GM12878 (cell line): ENCODE measurements at regions not wholly inside any gene's neighbourhood (a gene's known extent, or its start where the extent isn't known, plus 50 kb on each side); places are given as distances from the start of the nearest gene placed in this dataset.

Experiments used
- ATAC-seq: fragments of 200-7000 bp; cut with Tn5 transposase; 3 replicates; pipeline ENCODE4 v1.9.1; 2020; ENCODE audit warnings: mild to moderate bottlenecking, moderate library complexity
- BruUV-seq: library from RNA; stranded (reverse); fragments of 400-500 nt; replicated peaks from 2 replicates; lab custom pipeline; 2021; lab: Mats Ljungman, UMichigan
- CTCF ChIA-PET: fragments of 300-600 bp; sonication (Branson Sonifier 250); formaldehyde crosslinking; extraction: SDS; loops from one replicate; lab custom pipeline; 2021; ENCODE audit warnings: inconsistent platforms; lab: Yijun Ruan, JAX
- POLR2A ChIA-PET: fragments of 350-600 bp; formaldehyde crosslinking; extraction: SDS; loops from one replicate; lab custom pipeline; 2021; ENCODE audit warnings: inconsistent platforms; lab: Charles Lee
- RAD21 ChIA-PET: fragments of 300-600 bp; sonication (Branson Sonifier 250); formaldehyde crosslinking; loops from one replicate; lab custom pipeline; 2023; ENCODE audit warnings: antibody characterized with exemption; ENCODE audit not compliant: unreplicated experiment; lab: Charles Lee
- SMC1A ChIA-PET: fragments of 300-600 bp; sonication (Branson Sonifier 250); formaldehyde crosslinking; loops from one replicate; lab custom pipeline; 2023; ENCODE audit not compliant: unreplicated experiment, uncharacterized antibody; lab: Charles Lee
- DNase-seq: peaks from one replicate; pipeline ENCODE4 v3.0.0-alpha.2; 2011; ENCODE audit warnings: low read depth, low spot score
- FAIRE-seq: peaks from 3 replicates; lab custom pipeline; 2011; peaks lifted over from hg19 to GRCh38; lab: Jason Lieb, UNC
- H2AFZ ChIP-seq: 2 replicates; pipeline ENCODE4 v1.6.0; 2011; ENCODE audit warnings: low read depth, low read length, control low read depth; ENCODE audit not compliant: control insufficient read depth
- H3K27ac ChIP-seq: 2 replicates; pipeline ENCODE4 v1.5.1; 2011; ENCODE audit warnings: control low read depth; ENCODE audit not compliant: control insufficient read depth, insufficient read depth
- H3K27me3 ChIP-seq, 2 experiments: replicated peaks in 1 of 2; 2 replicates each; pipeline versions ENCODE4 v1.6.0 to v1.6.1; 2011; ENCODE audit warnings: low read length in 1 of 2; ENCODE audit not compliant: control insufficient read depth in 2 of 2, insufficient read depth in 2 of 2
- H3K36me3 ChIP-seq, 2 experiments: 2 replicates each; pipeline ENCODE4 v1.5.1; 2011; ENCODE audit warnings: low read length in 1 of 2; ENCODE audit not compliant: control insufficient read depth in 2 of 2, insufficient read depth in 2 of 2
- H3K4me1 ChIP-seq: 2 replicates; pipeline ENCODE4 v1.6.1; 2011; ENCODE audit warnings: mild to moderate bottlenecking, low read length, moderate library complexity, mixed read lengths; ENCODE audit not compliant: control insufficient read depth, insufficient read depth
- H3K4me2 ChIP-seq: 2 replicates; pipeline ENCODE4 v1.6.0; 2011; ENCODE audit warnings: control low read depth; ENCODE audit not compliant: control insufficient read depth, insufficient read depth
- H3K4me3 ChIP-seq: fragments of 200-600 bp; sonication (generic); 2 replicates; pipeline ENCODE4 v1.5.1; 2016
- H3K79me2 ChIP-seq: 2 replicates; pipeline ENCODE4 v1.6.0; 2011; ENCODE audit warnings: low read length; ENCODE audit not compliant: control insufficient read depth, insufficient read depth
- H3K9ac ChIP-seq: 2 replicates; pipeline ENCODE4 v1.8.0; 2011; ENCODE audit warnings: low read length, control low read depth, mixed read lengths; ENCODE audit not compliant: control insufficient read depth, insufficient read depth
- H3K9me3 ChIP-seq: replicated peaks from 3 replicates; pipeline ENCODE4 v1.5.1; 2011; ENCODE audit warnings: mild to moderate bottlenecking, low read length; ENCODE audit not compliant: control insufficient read depth, insufficient read depth
- H4K20me1 ChIP-seq: 2 replicates; pipeline ENCODE4 v1.6.0; 2011; ENCODE audit not compliant: control insufficient read depth, insufficient read depth
- BCL11A ChIP-seq: IDR thresholded peaks from 2 replicates; pipeline ENCODE4 v1.6.1; 2011; ENCODE audit warnings: low read depth, low read length
- CBFB ChIP-seq: IDR thresholded peaks from 2 replicates; pipeline ENCODE4 v1.6.1; 2016; ENCODE audit warnings: antibody characterized with exemption, low read depth
- CHD1 ChIP-seq: IDR thresholded peaks from 2 replicates; pipeline ENCODE4 v1.6.1; 2012; ENCODE audit warnings: low read depth, low read length, improper control_type of control experiment
- FOS ChIP-seq: IDR thresholded peaks from 3 replicates; pipeline ENCODE4 v1.6.1; 2011; ENCODE audit warnings: borderline replicate concordance; ENCODE audit not compliant: insufficient read length; ENCODE audit errors: extremely low read depth
- IKZF1 ChIP-seq: fragments of 450-650 bp; conservative IDR thresholded peaks from 2 replicates; pipeline ENCODE4 v1.6.1; 2017; ENCODE audit warnings: antibody characterized with exemption, mild to moderate bottlenecking
- IRF5 ChIP-seq: fragments of 450-650 bp; IDR thresholded peaks from 2 replicates; pipeline ENCODE4 v1.6.1; 2017; ENCODE audit warnings: borderline replicate concordance
- JUNB ChIP-seq: IDR thresholded peaks from 2 replicates; pipeline ENCODE4 v1.6.1; 2016; ENCODE audit warnings: antibody characterized with exemption, mild to moderate bottlenecking
- KLF5 ChIP-seq: fragments of 450-650 bp; IDR thresholded peaks from 2 replicates; pipeline ENCODE4 v1.6.1; 2014; ENCODE audit warnings: mild to moderate bottlenecking; ENCODE audit not compliant: partially characterized antibody
- MEF2A ChIP-seq: IDR thresholded peaks from 2 replicates; pipeline ENCODE4 v1.6.1; 2011; ENCODE audit warnings: low read depth, mild to moderate bottlenecking, low read length, moderate library complexity; ENCODE audit not compliant: insufficient read depth
- NFYB ChIP-seq: IDR thresholded peaks from 2 replicates; pipeline ENCODE4 v1.6.1; 2011; ENCODE audit warnings: low read depth, mild to moderate bottlenecking, low read length, improper control_type of control experiment, moderate library complexity; ENCODE audit not compliant: insufficient read depth
- PAX5 ChIP-seq: IDR thresholded peaks from 2 replicates; pipeline ENCODE4 v1.6.1; 2011; ENCODE audit warnings: low read depth, low read length, borderline replicate concordance
- POLR2AphosphoS2 ChIP-seq: IDR thresholded peaks from 2 replicates; pipeline ENCODE4 v1.6.1; 2011; ENCODE audit warnings: low read depth, mild to moderate bottlenecking, low read length, improper control_type of control experiment, moderate library complexity
- REST ChIP-seq: IDR thresholded peaks from 2 replicates; pipeline ENCODE4 v1.6.1; 2012; ENCODE audit warnings: mild to moderate bottlenecking, low read depth, low read length
- RUNX3 ChIP-seq: IDR thresholded peaks from 2 replicates; pipeline ENCODE4 v1.6.1; 2012; ENCODE audit warnings: low read length, inconsistent platforms
- SP1 ChIP-seq: IDR thresholded peaks from one replicate; pipeline ENCODE4 v1.6.1; 2011; ENCODE audit warnings: low read depth, low read length
- STAT1 ChIP-seq: fragments of 450-650 bp; conservative IDR thresholded peaks from 2 replicates; pipeline ENCODE4 v1.6.1; 2014; ENCODE audit warnings: antibody characterized with exemption, mild to moderate bottlenecking
- TCF3 ChIP-seq: IDR thresholded peaks from 2 replicates; pipeline ENCODE4 v1.6.1; 2012; ENCODE audit warnings: low read depth, mild to moderate bottlenecking, low read length, borderline replicate concordance; ENCODE audit not compliant: insufficient read depth
- WGBS: methylation state at CpG from one replicate; pipeline ENCODE4 v1.1.6; 2016; ENCODE audit warnings: low lambda C conversion rate; ENCODE audit not compliant: insufficient replicate concordance, insufficient coverage; ENCODE audit errors: missing lambda C conversion rate; 5-methylcytosine and 5-hydroxymethylcytosine counted together
- in situ Hi-C: fragments of 300-500 bp; cut with MboI; formaldehyde crosslinking; loops from 9 replicates; pipeline ENCODE4 v1.14.3; 2018; ENCODE audit warnings: mixed read lengths
- intact Hi-C: fragments of 100-400 bp; cut with micrococcal nuclease; formaldehyde crosslinking; loops from one replicate; pipeline ENCODE4 v1.14.2; 2022; ENCODE audit not compliant: unreplicated experiment
- TF ChIP-seq, protein P1 (sequence below): fragments of 450-650 bp; IDR thresholded peaks from 2 replicates; pipeline ENCODE4 v1.6.1; 2017; ENCODE audit warnings: mild to moderate bottlenecking, moderate library complexity

DNA sequence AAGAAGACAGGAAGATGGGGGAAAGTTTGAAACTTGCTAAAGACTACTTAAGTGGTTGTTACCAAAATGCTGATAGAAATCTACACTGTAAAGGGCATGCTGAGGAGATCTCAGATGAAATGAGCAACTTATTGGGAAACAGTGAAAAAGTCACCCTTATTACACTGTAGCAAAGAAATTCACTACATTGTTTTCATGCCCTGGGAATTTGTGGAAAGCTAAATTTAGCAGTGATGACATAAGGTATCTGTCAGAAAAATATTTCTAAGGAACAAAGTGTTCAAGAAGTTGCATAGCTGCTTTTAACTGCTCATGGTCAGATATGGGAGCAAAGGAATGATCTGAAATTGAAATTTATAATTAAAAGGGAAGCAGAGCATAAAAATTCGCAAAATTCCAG, 702.4 kb upstream of the LRRC4C start (continued):
- TF ChIP-seq REST (no peak), MEF2A (no peak), NFYB (no peak), SP1 (no peak), CHD1 (no peak), JUNB (no peak), CBFB (no peak), PAX5 (no peak), STAT1 (no peak), FOS (no peak), BCL11A (no peak), TCF3 (no peak), KLF5 (no peak)

- 0% methylated on average over 2 of the region's 2 CpGs for WGBS
- H4K20me1 ChIP-seq = no peaks in the 10 kb centered on the region
- intact Hi-C loops (no loop called here), in situ Hi-C loops (no loop called here)
- no peaks in the 10 kb centered on the region for H3K4me1 ChIP-seq
- ChIA-PET RAD21 (no interaction called here), POLR2A (no interaction called here), CTCF (no interaction called here), SMC1A (no interaction called here)
- no peaks in the 10 kb centered on the region for H3K36me3 ChIP-seq
- H3K4me3 ChIP-seq = no peak overlapping the region
- no TSS peak for BruUV-seq
- H3K27me3 ChIP-seq = no peaks in the 10 kb centered on the region
- ATAC-seq = no peak
- DNase-seq = no peak
- no peaks in the 10 kb centered on the region for H3K9me3 ChIP-seq
- no peaks in the 10 kb centered on the region for H3K79me2 ChIP-seq
- FAIRE-seq = no peak
- no peak overlapping the region for H3K27ac ChIP-seq
- H2AFZ ChIP-seq = no peak overlapping the region
- no peak overlapping the region for H3K4me2 ChIP-seq
- H3K9ac ChIP-seq = no peak overlapping the region
- TF ChIP-seq, protein P1, sequence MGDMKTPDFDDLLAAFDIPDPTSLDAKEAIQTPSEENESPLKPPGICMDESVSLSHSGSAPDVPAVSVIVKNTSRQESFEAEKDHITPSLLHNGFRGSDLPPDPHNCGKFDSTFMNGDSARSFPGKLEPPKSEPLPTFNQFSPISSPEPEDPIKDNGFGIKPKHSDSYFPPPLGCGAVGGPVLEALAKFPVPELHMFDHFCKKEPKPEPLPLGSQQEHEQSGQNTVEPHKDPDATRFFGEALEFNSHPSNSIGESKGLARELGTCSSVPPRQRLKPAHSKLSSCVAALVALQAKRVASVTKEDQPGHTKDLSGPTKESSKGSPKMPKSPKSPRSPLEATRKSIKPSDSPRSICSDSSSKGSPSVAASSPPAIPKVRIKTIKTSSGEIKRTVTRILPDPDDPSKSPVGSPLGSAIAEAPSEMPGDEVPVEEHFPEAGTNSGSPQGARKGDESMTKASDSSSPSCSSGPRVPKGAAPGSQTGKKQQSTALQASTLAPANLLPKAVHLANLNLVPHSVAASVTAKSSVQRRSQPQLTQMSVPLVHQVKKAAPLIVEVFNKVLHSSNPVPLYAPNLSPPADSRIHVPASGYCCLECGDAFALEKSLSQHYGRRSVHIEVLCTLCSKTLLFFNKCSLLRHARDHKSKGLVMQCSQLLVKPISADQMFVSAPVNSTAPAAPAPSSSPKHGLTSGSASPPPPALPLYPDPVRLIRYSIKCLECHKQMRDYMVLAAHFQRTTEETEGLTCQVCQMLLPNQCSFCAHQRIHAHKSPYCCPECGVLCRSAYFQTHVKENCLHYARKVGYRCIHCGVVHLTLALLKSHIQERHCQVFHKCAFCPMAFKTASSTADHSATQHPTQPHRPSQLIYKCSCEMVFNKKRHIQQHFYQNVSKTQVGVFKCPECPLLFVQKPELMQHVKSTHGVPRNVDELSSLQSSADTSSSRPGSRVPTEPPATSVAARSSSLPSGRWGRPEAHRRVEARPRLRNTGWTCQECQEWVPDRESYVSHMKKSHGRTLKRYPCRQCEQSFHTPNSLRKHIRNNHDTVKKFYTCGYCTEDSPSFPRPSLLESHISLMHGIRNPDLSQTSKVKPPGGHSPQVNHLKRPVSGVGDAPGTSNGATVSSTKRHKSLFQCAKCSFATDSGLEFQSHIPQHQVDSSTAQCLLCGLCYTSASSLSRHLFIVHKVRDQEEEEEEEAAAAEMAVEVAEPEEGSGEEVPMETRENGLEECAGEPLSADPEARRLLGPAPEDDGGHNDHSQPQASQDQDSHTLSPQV = no peak
- TF ChIP-seq IKZF1 (no peak), IRF5 (no peak), RUNX3 (no peak), POLR2AphosphoS2 (no peak)
Observed at GRCh38 chr11:42169191-42169590, 709.7 kb upstream of the LRRC4C start.
